ENCODE measurements at regions not wholly inside any gene's neighbourhood (a gene's known extent, or its start where the extent isn't known, plus 50 kb on each side); places are given as distances from the start of the nearest gene placed in this dataset.

GRCh38 chr9:108496846-108497245 lies 358.9 kb downstream of the ACTL7B start:
- TF ChIP-seq EZH2 (IDR thresholded peaks at IDR 0.05; ENCODE audit: low read length) (no peak), CTCF (optimal IDR thresholded peaks at IDR 0.05 in 1 of 3, IDR thresholded peaks at IDR 0.05 in 1 of 3, conservative IDR thresholded peaks at IDR 0.05 in 1 of 3; ENCODE audit: extremely low read depth in 1 of 3, insufficient read depth in 2 of 3, low read length in 3 of 3) (no peak)
- no peak overlapping the region for H3K4me3 ChIP-seq (ENCODE audit: control insufficient read depth in 2 of 3, extremely low read depth in 1 of 3, insufficient read depth in 2 of 3, low read depth in 1 of 3, low read length in 3 of 3)
- dilution Hi-C loops (cut with MboI; ENCODE audit: extremely low pct_ligation_motif_present, low sequenced_read_pairs): no loop called here
- FAIRE-seq (no peak), DNase-seq (ENCODE audit: low read depth, low spot score) (no peak)
- no peaks in the 10 kb centered on the region for H3K9me1 ChIP-seq (ENCODE audit: control insufficient read depth, extremely low read depth, insufficient read depth, low read length)
- no peaks in the 10 kb centered on the region for H3K4me1 ChIP-seq (ENCODE audit: control insufficient read depth, extremely low read depth, insufficient read depth, low read length)
- H2AFZ ChIP-seq (ENCODE audit: control insufficient read depth, low read length): no peak overlapping the region
- no peak overlapping the region for H3K9ac ChIP-seq (ENCODE audit: control insufficient read depth, extremely low read depth, insufficient read depth, low read length)
- H3K9me3 ChIP-seq (ENCODE audit: control insufficient read depth, low read depth, low read length): no peaks in the 10 kb centered on the region
- H3K27ac ChIP-seq (ENCODE audit: control insufficient read depth, insufficient read depth, low read length): no peak overlapping the region
- no peaks in the 10 kb centered on the region for H3K36me3 ChIP-seq (ENCODE audit: control insufficient read depth in 2 of 2, extremely low read depth in 1 of 2, insufficient read depth in 2 of 2, low read length in 2 of 2)
- H4K20me1 ChIP-seq (ENCODE audit: control insufficient read depth, extremely low read depth, insufficient read depth, low read length): no peaks in the 10 kb centered on the region
- H3K4me2 ChIP-seq (ENCODE audit: control insufficient read depth, extremely low read depth, insufficient read depth, low read depth, low read length): no peak overlapping the region
- H3K27me3 ChIP-seq (ENCODE audit: control insufficient read depth, extremely low read depth, insufficient read depth, low read length): no peaks in the 10 kb centered on the region
- no peaks in the 10 kb centered on the region for H3K79me2 ChIP-seq (ENCODE audit: control insufficient read depth, insufficient read depth, low read length)

- H3K27me3 ChIP-seq (ENCODE audit: control insufficient read depth, extremely low read depth, insufficient read depth, low read length): no peaks in the 10 kb centered on the region
- dilution Hi-C loops (cut with MboI; ENCODE audit: extremely low pct_ligation_motif_present, low sequenced_read_pairs): no loop called here
- peak overlapping the region; percentile 47 for H2AFZ ChIP-seq (ENCODE audit: control insufficient read depth, low read length)
- H3K4me2 ChIP-seq (ENCODE audit: control insufficient read depth, extremely low read depth, insufficient read depth, low read depth, low read length): peak overlapping the region; percentile 68
- H3K9me3 ChIP-seq (ENCODE audit: control insufficient read depth, low read depth, low read length): no peaks in the 10 kb centered on the region
- H3K9ac ChIP-seq (ENCODE audit: control insufficient read depth, extremely low read depth, insufficient read depth, low read length): no peak overlapping the region
- TF ChIP-seq EZH2 (IDR thresholded peaks at IDR 0.05; ENCODE audit: low read length) (no peak), CTCF (optimal IDR thresholded peaks at IDR 0.05 in 1 of 3, IDR thresholded peaks at IDR 0.05 in 1 of 3, conservative IDR thresholded peaks at IDR 0.05 in 1 of 3; ENCODE audit: extremely low read depth in 1 of 3, insufficient read depth in 2 of 3, low read length in 3 of 3) (no peak)
- H3K36me3 ChIP-seq (ENCODE audit: control insufficient read depth in 2 of 2, extremely low read depth in 1 of 2, insufficient read depth in 2 of 2, low read length in 2 of 2): no peaks in the 10 kb centered on the region
- FAIRE-seq: peak; percentile 98
- no peaks in the 10 kb centered on the region for H3K9me1 ChIP-seq (ENCODE audit: control insufficient read depth, extremely low read depth, insufficient read depth, low read length)
- peaks cover 37% of the 10 kb centered on the region for H3K4me1 ChIP-seq (ENCODE audit: control insufficient read depth, extremely low read depth, insufficient read depth, low read length)
- H3K4me3 ChIP-seq (ENCODE audit: control insufficient read depth in 2 of 3, extremely low read depth in 1 of 3, insufficient read depth in 2 of 3, low read depth in 1 of 3, low read length in 3 of 3): no peak overlapping the region
- no peaks in the 10 kb centered on the region for H4K20me1 ChIP-seq (ENCODE audit: control insufficient read depth, extremely low read depth, insufficient read depth, low read length)
- peak overlapping the region; percentile 50 for H3K27ac ChIP-seq (ENCODE audit: control insufficient read depth, insufficient read depth, low read length)
- DNase-seq (ENCODE audit: low read depth, low spot score): peak; percentile 41
- no peaks in the 10 kb centered on the region for H3K79me2 ChIP-seq (ENCODE audit: control insufficient read depth, insufficient read depth, low read length)
Observed at GRCh38 chr9:108489567-108489966, 366.2 kb downstream of the ACTL7B start.

Measured in keratinocyte (primary cell).